Heart left ventricle (tissue), 16 donors: ENCODE measurements at regions not wholly inside any gene's neighbourhood (a gene's known extent, or its start where the extent isn't known, plus 50 kb on each side); places are given as distances from the start of the nearest gene placed in this dataset.

Experiments used
- ATAC-seq, 4 donors: fragments of 200-7000 bp; cut with Tn5 transposase; one replicate each; pipeline ENCODE4 v1.9.1; 2020 to 2022; ENCODE audit warnings: moderate library complexity in 4 of 4, mild to moderate bottlenecking in 3 of 4, moderate number of reproducible peaks in 1 of 4
- DNase-seq, 5 donors: peaks; one replicate each; pipeline ENCODE4 v3.0.0-alpha.2; 2020
- H3K27ac ChIP-seq, 12 donors: fragments of 200-600 bp; sonication (generic) in 4 of 12; one replicate each; pipeline versions ENCODE4 v1.5.0 to v1.8.0; 2016 to 2022; ENCODE audit warnings: mild to moderate bottlenecking in 2 of 12
- H3K27me3 ChIP-seq, 9 donors: fragments of 200-600 bp; sonication (generic) in 2 of 9; one replicate each; pipeline versions ENCODE4 v1.5.1 to v1.8.0; 2016 to 2022; ENCODE audit warnings: mild to moderate bottlenecking in 3 of 9
- H3K36me3 ChIP-seq, 9 donors: fragments of 200-600 bp; sonication (generic) in 2 of 9; one replicate each; pipeline versions ENCODE4 v1.5.0 to v1.8.0; 2018 to 2022; ENCODE audit warnings: mild to moderate bottlenecking in 2 of 9
- H3K4me1 ChIP-seq, 12 donors: fragments of 200-600 bp; sonication (generic) in 4 of 12; one replicate each; pipeline versions ENCODE4 v1.5.0 to v1.8.0; 2016 to 2022; ENCODE audit warnings: mild to moderate bottlenecking in 3 of 12
- H3K4me3 ChIP-seq, 12 donors: fragments of 200-600 bp; sonication (generic) in 4 of 12; one replicate each; pipeline versions ENCODE4 v1.5.0 to v1.8.0; 2017 to 2022; ENCODE audit warnings: mild to moderate bottlenecking in 9 of 12, moderate library complexity in 4 of 12
- H3K9me3 ChIP-seq, 12 donors: fragments of 200-600 bp; sonication (generic) in 4 of 12; one replicate each; pipeline versions ENCODE4 v1.5.0 to v1.8.0; 2016 to 2022; ENCODE audit warnings: mild to moderate bottlenecking in 1 of 12
- CTCF ChIP-seq, 12 donors: fragments of 200-600 bp; sonication (generic) in 4 of 12; IDR thresholded peaks; one replicate each; pipeline versions ENCODE4 v1.5.0 to v1.8.0; 2018 to 2022; ENCODE audit warnings: antibody characterized with exemption in 12 of 12, mild to moderate bottlenecking in 5 of 12
- POLR2A ChIP-seq, 2 donors: fragments of 450-650 bp; IDR thresholded peaks; one replicate each; pipeline ENCODE4 v1.6.1; 2017; ENCODE audit warnings: antibody characterized with exemption in 2 of 2, mild to moderate bottlenecking in 2 of 2, moderate library complexity in 2 of 2
- WGBS, 4 donors: extraction: QIAGEN DNeasy Blood & Tissue Kit in 2 of 4; methylation state at CpG; one replicate each; pipeline versions ENCODE4 v1.1.5 to v1.1.7; 2013 to 2018; 5-methylcytosine and 5-hydroxymethylcytosine counted together
- intact Hi-C, 10 donors: fragments of 100-400 bp; cut with DNase I; formaldehyde crosslinking; loops; one replicate each; pipeline versions ENCODE4 v1.11.1 to v1.14.2; 2022
- donor health status: ischemic (EF 13 %, LVEDD 7.1; RV severe dilation, severe dysfunction).
- donor health status: healthy with polysubstance abuse.
- donor health status: DM: no; HTN: yes; CAD: no.
- donor health status: DM: no; HTN: no; CAD: no.
- donor health status: ischemic (EF 25% LVEDD 6.9; RV normal size, moderate dysfunction).
- donor health status: ischemic (EF 25% LVEDD 5.7; RV mildly dilated, moderate dysfunction).
- donor health status: healthy.
- donor health status: DM: yes; HTN: yes; CAD: no.
- donor health status: ischemic (EF 35%, LVEDD 5.7; RV mildly dilated, moderate dysfunction).
- donor health status: nonischemic (EF 11% LVEDD 7.7; RV severe dilation, severe dysfunction).
- donor health status: DM: yes; HTN: yes; CAD: no.
- donor health status: PGD.
- donor health status: ischemic (EF 29% LVEDD 5.4; RV normal size, mild dysfunction).
- donor health status: nonischemic (EF 23%, LVEDD 6.1; RV moderate dilation, normal function).

- intact Hi-C loops: no loop called here
- Histone ChIP-seq H3K27ac (no peak overlapping the region), H3K4me1 (no peaks in the 10 kb centered on the region), H3K36me3 (no peaks in the 10 kb centered on the region), H3K4me3 (no peak overlapping the region), H3K9me3 (peaks cover 0 to 16% (median 0%) of the 10 kb centered on the region in 12 donors), H3K27me3 (no peaks in the 10 kb centered on the region)
- no peak for ATAC-seq
- DNase-seq: no peak
- no peak for TF ChIP-seq CTCF (IDR thresholded peaks at IDR 0.05)
- TF ChIP-seq POLR2A (IDR thresholded peaks at IDR 0.05): no peak
Measured at GRCh38 chr5:11998397-11998796, 94.2 kb upstream of the CTNND2 start.

GRCh38 chr5:11997942-11998341 is 93.7 kb upstream of the CTNND2 start:
- DNase-seq: no peak
- intact Hi-C loops: no loop called here
- H3K4me1 ChIP-seq: no peaks in the 10 kb centered on the region
- H3K9me3 ChIP-seq: peaks cover 0 to 16% (median 0%) of the 10 kb centered on the region in 12 donors
- no peak for TF ChIP-seq POLR2A (IDR thresholded peaks at IDR 0.05)
- no peak for TF ChIP-seq CTCF (IDR thresholded peaks at IDR 0.05)
- ATAC-seq: no peak
- H3K27me3 ChIP-seq: no peaks in the 10 kb centered on the region
- no peaks in the 10 kb centered on the region for H3K36me3 ChIP-seq
- no peak overlapping the region for H3K27ac ChIP-seq
- H3K4me3 ChIP-seq: no peak overlapping the region
- 89 to 93% (median 91%) methylated on average over 11 of the region's 11 CpGs for WGBS, 4 donors

GRCh38 chr5:11992518-11992917 is 88.3 kb upstream of the CTNND2 start:
- intact Hi-C loops: no loop called here
- 72 to 85% (median 77%) methylated on average over 2 of the region's 2 CpGs for WGBS, 4 donors
- TF ChIP-seq POLR2A (IDR thresholded peaks at IDR 0.05) (no peak), CTCF (IDR thresholded peaks at IDR 0.05) (no peak)
- no peaks in the 10 kb centered on the region for H3K36me3 ChIP-seq
- H3K27ac ChIP-seq: no peak overlapping the region
- no peaks in the 10 kb centered on the region for H3K4me1 ChIP-seq
- peaks cover 0 to 19% (median 0%) of the 10 kb centered on the region in 12 donors for H3K9me3 ChIP-seq
- no peaks in the 10 kb centered on the region for H3K27me3 ChIP-seq
- DNase-seq: no peak
- no peak for ATAC-seq
- H3K4me3 ChIP-seq: no peak overlapping the region

GRCh38 chr5:11985993-11986392 is 81.7 kb upstream of the CTNND2 start:
- no peak for TF ChIP-seq CTCF (IDR thresholded peaks at IDR 0.05)
- TF ChIP-seq POLR2A (IDR thresholded peaks at IDR 0.05): no peak
- 59 to 71% (median 70%) methylated on average over 2 of the region's 2 CpGs for WGBS, 4 donors
- intact Hi-C loops: no loop called here
- DNase-seq (no peak), ATAC-seq (no peak)
- H3K4me3 ChIP-seq: no peak overlapping the region
- H3K4me1 ChIP-seq: no peaks in the 10 kb centered on the region
- no peaks in the 10 kb centered on the region for H3K27me3 ChIP-seq
- no peaks in the 10 kb centered on the region for H3K36me3 ChIP-seq
- peaks cover 0 to 6% (median 0%) of the 10 kb centered on the region in 12 donors for H3K9me3 ChIP-seq
- H3K27ac ChIP-seq: no peak overlapping the region
